Head of caudate nucleus (tissue), 42 donors: ENCODE measurements at regions not wholly inside any gene's neighbourhood (a gene's known extent, or its start where the extent isn't known, plus 50 kb on each side); places are given as distances from the start of the nearest gene placed in this dataset.
"Not testable (repeated sequence)": the region's sequence is repeated elsewhere in the genome, so short reads cannot be mapped to it uniquely, and the experiment has no call there.

Experiments used
- DNase-seq, 42 donors: peaks; one replicate each; pipeline versions ENCODE4 v3.0.0 to v3.0.0-alpha.2; 2020 to 2021; ENCODE audit warnings: mixed read lengths in 7 of 42
- intact Hi-C: fragments of 100-400 bp; cut with DNase I; formaldehyde crosslinking; loops from one replicate; pipeline ENCODE4 v1.15.0; 2022

DNA sequence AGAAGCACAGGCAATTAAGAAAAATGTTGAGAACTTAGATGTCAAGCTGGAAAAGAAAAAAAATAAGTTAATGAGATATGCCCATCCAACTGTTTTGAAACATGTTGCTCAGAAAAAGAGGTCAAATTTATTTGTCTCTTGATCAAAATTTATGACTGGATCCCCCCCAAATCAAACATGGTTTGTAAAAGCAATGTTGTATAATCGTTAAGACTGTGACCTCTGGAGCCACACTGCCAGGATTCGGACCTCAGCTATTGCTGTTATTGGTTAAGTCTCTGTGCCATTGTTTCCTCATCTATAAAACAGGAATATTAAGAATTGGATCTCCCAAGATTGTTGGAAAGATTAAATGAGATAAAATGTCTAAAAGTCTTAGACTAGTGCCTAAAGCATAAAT is 51.9 kb upstream of the LRRK2 start:
- intact Hi-C loops, result no loop called here
- no peak for DNase-seq

DNA sequence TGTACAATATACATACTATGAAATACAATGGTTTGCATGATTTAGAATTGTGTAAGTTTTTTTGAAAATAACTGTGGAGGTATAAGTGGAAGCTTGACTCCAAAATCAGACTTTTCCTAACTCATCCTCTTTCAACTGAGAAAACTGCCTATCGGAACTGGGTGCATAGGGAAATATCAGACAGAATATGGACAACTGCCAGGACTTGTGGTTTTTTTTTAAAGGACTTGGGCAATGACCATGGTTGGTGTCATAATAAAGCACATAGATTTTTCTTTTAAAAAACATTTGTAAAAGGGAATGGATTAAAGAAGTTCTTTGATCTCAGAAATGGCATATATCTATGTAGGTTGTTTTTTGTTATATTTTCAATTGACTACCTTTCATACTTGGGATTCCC is 53.3 kb upstream of the LRRK2 start:
- DNase-seq, result no peak
- intact Hi-C loops, result no loop called here

DNA sequence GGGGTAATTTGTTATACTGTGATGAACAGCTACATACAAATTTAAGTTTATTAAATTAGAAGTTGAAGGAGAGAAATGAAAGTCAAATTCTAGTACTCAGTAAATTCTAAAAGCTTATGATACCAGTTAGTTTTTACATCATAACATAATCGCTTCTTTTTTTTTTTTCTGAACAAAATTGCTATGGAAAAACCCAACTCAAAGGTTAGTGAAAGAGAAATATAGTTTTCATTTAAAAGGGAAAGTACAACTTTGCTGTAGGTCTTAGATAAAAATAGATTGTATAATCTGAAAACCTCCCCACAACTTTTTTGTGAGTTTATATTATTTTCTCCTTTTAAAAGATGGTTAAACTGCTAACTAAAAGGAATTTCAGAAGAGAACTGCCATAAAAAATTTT is 53.7 kb upstream of the LRRK2 start:
- intact Hi-C loops, result no loop called here
- no peak for DNase-seq

DNA sequence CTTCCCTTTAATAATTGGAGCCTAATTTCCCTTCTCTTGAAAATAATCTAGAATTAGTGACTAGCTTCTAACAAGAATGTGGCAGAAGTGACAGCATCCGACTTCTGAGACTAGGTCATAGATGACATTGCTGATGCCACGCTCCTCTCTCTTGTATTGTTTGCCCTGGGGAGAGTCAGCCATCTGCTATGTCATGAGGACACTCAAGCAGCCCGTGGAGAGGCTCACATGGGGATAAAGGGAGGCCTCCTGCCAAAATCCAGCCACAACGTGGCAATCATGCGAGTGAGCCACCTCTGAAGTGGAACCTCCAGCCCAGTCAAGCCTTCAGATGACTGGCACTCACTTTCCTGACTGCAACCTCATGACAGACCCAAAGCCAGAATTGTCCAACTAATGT is 54.2 kb upstream of the LRRK2 start:
- intact Hi-C loops, result no loop called here
- no peak for DNase-seq

DNA sequence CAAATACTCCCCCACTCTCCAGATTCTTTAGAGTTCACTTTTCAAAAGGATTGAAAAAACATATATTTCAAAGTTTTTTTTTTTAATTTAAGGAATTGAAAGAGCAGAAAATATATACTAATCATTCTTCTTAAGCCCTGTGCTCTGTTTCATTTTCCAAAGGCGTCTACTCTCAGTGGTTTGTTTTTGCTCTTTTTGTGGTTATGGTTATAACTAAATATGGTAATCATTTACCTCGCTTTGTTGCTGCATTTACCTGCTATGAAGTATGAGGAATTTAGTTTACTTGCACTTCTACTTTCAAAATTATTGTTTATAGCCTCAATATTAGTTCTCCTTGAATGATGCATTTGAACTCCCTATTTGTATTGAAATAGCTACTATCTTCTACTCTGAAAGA is 55.9 kb upstream of the LRRK2 start:
- intact Hi-C loops, result no loop called here
- no peak for DNase-seq

DNA sequence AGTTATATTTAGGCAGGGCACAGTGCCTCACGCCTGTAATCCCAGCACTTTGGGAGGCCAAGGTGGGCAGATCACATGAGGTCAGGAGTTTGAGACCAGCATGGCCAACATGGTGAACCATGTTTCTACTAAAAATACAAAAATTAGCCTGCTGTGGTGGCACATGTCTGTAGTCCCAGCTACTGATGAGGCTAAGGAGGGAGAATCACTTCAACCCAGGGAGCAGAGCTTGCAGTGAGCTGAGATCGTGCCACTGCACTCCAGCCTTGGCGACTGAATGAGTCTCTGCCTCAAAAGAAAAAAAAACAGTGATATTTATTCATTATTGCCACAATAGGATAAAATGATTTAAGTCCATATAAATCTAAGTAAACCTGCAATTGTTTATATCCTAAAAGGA is 56.4 kb upstream of the LRRK2 start:
- DNase-seq, intact Hi-C loops: not testable (repeated sequence)

DNA sequence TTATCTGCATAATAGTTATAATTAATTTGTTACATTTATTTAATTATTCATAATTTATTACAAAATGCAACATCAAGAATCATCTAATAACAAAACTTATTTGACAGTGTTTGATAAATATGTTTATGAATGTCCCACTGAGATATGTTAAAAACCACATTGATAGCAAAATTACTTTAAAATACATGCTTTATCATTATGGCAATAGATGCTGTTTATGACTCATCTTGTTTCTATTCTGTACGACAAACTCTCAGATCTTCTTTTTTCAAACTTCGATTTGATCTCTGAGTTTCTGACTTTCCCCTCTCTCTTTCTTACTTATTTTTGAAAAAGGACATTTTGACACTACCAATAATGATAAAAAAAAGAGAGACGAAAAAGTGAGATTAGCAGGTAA is 56.8 kb upstream of the LRRK2 start:
- intact Hi-C loops, result no loop called here

DNA sequence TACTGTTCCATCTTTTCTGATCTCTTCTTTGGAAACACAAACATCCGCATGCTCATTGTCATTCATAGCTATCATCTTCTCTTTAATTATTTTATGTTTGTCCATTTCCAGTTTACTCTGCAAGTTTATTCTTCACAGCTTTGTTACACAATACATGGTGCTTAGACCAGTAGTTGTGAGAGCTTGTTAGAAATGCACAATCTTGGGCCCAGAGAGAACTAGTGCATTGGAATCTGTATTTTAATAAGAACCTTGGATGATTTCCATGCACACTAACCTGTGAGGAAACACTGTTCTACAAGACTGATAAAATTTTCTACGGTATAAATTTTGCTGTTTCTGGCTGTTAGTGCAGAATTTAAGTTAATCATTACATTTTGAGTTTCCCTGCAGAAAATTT is 59.3 kb upstream of the SLC2A13 start:
- intact Hi-C loops, result no loop called here
- no peak for DNase-seq

More for the DNA sequence above, 56.8 kb upstream of the LRRK2 start:
- DNase-seq, result no peak

DNA sequence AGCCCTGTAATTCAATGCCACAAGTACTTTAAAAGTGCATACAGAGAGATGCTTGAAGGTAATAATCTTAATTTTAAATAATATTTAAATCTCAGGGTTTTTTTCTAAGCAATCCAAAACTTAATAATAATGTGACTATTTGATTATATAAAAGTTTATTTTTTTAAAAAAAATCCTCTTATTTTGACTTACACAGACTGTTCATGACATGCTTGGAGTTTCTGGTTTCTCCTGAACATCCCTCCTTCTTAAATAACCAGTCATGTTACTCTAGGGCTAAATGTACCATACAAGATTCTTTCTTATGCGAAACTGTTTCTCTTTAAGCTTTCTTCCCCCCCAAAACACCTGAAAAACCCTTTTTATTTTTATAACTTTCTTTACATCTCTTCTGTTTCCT is 58.2 kb upstream of the SLC2A13 start:
- intact Hi-C loops, result no loop called here
- DNase-seq, result no peak

DNA sequence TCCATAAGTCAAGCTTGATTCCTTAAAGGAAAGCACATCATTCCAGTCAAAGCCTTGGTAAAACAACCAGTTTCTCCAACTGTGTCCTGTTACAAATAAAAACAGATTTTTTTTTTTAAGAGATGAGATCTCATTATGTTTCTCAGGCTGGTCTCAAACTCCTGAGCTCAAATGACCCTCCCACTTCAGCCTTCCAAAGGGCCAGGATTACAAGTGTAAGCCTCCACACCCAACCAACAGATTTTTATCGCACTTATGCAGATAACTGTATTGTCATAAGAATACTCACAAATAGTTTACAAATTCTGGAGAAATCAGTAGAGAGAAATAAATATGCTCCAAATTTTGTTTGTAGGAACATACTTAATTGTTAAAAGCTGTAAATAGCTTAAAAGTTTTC is 56.2 kb upstream of the SLC2A13 start:
- DNase-seq, result no peak
- intact Hi-C loops, result no loop called here

DNA sequence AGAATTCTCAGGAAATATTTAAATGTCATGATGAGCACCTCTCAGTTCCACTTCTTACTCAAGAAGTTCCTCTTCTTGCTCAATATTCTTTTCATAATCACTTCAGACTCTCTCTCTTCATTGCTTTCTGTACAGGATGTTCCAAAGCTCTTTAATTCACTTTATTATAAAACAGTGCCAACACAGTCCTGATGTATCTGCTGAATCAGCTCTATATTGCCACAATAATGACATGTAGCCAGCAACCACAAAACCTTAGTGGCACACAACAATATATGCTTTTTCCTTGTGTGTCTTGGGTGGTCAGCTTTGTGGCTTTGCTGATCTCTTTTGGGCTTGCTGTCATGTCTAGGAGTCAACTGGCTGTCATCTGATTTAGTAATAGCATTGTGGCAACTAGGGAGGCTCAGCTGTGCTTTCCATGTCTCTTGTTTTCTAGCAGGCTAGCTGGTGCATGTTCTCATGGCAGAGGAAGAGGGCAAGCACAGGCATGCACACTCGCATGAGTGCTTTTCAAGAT is 52.8 kb upstream of the SLC2A13 start:
- intact Hi-C loops, result no loop called here
- peak in 13 of 42 donors; percentile 3 to 48 (median 19) for DNase-seq

DNA sequence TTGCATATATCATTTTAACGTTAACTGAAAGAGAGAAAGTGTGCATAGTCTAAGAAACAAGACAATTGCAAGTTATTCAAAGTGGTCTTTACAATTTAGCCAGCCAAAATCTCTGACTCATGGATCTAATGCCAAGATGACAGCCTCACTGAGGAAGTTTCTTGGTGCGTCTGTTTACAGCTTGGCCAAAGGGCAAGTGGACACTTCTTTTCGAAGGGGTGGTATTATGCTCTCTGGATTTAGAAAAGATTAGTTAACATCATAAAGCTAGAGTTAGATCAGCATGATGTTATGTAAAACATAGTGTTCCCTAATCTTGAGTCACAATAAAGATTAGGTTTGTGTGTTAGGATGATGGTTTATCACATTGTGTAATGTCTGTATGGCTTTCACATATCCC is 51.5 kb upstream of the SLC2A13 start:
- DNase-seq, result no peak

DNA sequence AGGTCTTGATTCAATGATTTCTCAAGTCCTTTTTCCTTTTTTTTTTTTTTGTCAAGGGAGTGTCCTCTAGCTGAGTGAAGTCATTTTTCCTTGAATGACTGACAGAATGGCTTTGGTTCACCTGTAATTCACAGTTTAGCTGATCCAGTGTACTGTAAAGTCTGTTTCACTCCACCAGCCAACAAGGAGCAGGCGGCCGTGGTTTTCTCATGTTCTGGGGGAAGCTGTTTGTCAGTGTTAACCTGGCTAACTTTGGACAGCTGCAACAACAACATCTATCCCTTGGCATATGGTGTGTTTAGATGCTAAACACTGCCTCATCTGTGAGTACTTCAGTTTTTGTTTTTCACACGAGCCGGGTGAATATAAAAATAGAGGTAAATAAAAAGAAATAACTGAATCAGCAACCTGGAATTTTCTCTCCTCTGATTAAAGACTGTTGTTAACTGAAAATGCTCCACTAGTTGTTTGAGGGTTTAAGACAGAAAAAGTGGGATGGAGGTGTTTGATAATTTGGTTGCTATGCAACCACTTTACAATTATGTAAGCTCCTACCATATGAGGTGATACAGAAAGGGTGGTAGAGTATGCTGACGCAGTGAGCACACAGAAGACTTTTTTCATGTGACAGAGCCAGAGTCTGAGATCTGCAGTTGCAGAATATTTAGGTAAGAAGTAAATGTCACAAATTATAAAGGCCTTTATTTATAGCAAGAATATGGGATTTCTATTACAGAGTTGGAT is 50.3 kb upstream of the SLC2A13 start:
- intact Hi-C loops, result no loop called here
- DNase-seq, result peak in 22 of 42 donors; percentile 4 to 80 (median 32)

More for the DNA sequence above, 51.5 kb upstream of the SLC2A13 start:
- intact Hi-C loops, result no loop called here
